AG04450 (cell line): ENCODE measurements at regions not wholly inside any gene's neighbourhood (a gene's known extent, or its start where the extent isn't known, plus 50 kb on each side); places are given as distances from the start of the nearest gene placed in this dataset.

Experiments used
- CTCF ChIA-PET: fragments of 300-600, 350-600 bp; formaldehyde crosslinking; extraction: SDS; loops from one replicate; lab custom pipeline; 2022; ENCODE audit warnings: antibody characterized with exemption, inconsistent platforms; lab: Charles Lee
- POLR2A ChIA-PET: fragments of 350-600 bp; formaldehyde crosslinking; extraction: SDS; loops from one replicate; lab custom pipeline; 2021; ENCODE audit warnings: antibody characterized with exemption, inconsistent platforms; lab: Yijun Ruan, JAX
- DNase-seq: peaks from one replicate; pipeline ENCODE4 v3.0.0-alpha.2; 2011; ENCODE audit warnings: low read depth, low spot score
- H3K27ac ChIP-seq: one replicate; pipeline ENCODE4 v1.5.1; 2012; ENCODE audit warnings: low read depth, low read length, control low read depth
- H3K27me3 ChIP-seq: one replicate; pipeline ENCODE4 v1.6.0; 2012; ENCODE audit warnings: low read length; ENCODE audit not compliant: control insufficient read depth, insufficient read depth
- H3K4me3 ChIP-seq: 2 replicates; pipeline ENCODE4 v1.5.1; 2011; ENCODE audit warnings: mild to moderate bottlenecking, low read depth, low read length, control low read depth
- H3K9me3 ChIP-seq: 2 replicates; pipeline ENCODE4 v1.5.1; 2012; ENCODE audit warnings: low read length; ENCODE audit not compliant: control insufficient read depth, insufficient read depth
- CTCF ChIP-seq: IDR thresholded peaks from 2 replicates; pipeline ENCODE4 v1.5.1; 2011; ENCODE audit warnings: low read depth, low read length, control low read depth, inconsistent platforms

- Histone ChIP-seq H3K9me3 (no peaks in the 10 kb centered on the region), H3K27ac (no peak overlapping the region), H3K4me3 (no peak overlapping the region), H3K27me3 (no peaks in the 10 kb centered on the region)
- ChIA-PET CTCF (no interaction called here), POLR2A (no interaction called here)
- no peak for TF ChIP-seq CTCF
- no peak for DNase-seq
Observed at GRCh38 chr5:110812639-110813038, 73.8 kb downstream of the SLC25A46 start.

- Histone ChIP-seq H3K27me3 (no peaks in the 10 kb centered on the region), H3K4me3 (no peak overlapping the region), H3K27ac (no peak overlapping the region), H3K9me3 (no peaks in the 10 kb centered on the region)
- ChIA-PET CTCF (interaction anchor here (0.6 to 1.2 kb wide), 2 partner anchors 25 to 49 kb away, joined by 3 read pairs; no protein-coding TSS in a partner anchor), POLR2A (interaction anchor here (0.6 kb wide), 1 partner anchor 237 kb away, joined by 4 read pairs; no protein-coding TSS in a partner anchor)
- DNase-seq: no peak
- TF ChIP-seq CTCF: no peak
Observed at GRCh38 chr5:110815916-110816605, 77.3 kb downstream of the SLC25A46 start.

- no peaks in the 10 kb centered on the region for H3K27me3 ChIP-seq
- no peaks in the 10 kb centered on the region for H3K9me3 ChIP-seq
- ChIA-PET POLR2A (no interaction called here), CTCF (no interaction called here)
- no peak for DNase-seq
- TF ChIP-seq CTCF: no peak
- no peak overlapping the region for H3K27ac ChIP-seq
- no peak overlapping the region for H3K4me3 ChIP-seq
Observed at GRCh38 chr5:110817459-110817858, 78.7 kb downstream of the SLC25A46 start.

- ChIA-PET CTCF (interaction anchor here (0.5 kb wide), 1 partner anchor 11 kb away, joined by 3 read pairs; no protein-coding TSS in a partner anchor), POLR2A (no interaction called here)
- TF ChIP-seq CTCF: no peak
- H3K27me3 ChIP-seq: no peaks in the 10 kb centered on the region
- no peak overlapping the region for H3K27ac ChIP-seq
- peaks cover 12% of the 10 kb centered on the region for H3K9me3 ChIP-seq
- no peak for DNase-seq
- no peak overlapping the region for H3K4me3 ChIP-seq
Observed at GRCh38 chr5:110823571-110823970, 84.8 kb downstream of the SLC25A46 start.

- DNase-seq: no peak
- POLR2A ChIA-PET: no interaction called here
Observed at GRCh38 chr5:110824936-110825441, 86.2 kb downstream of the SLC25A46 start.

More at GRCh38 chr5:110824936-110825441, 86.2 kb downstream of the SLC25A46 start:
- CTCF ChIA-PET: interaction anchor here (0.7 kb wide), 2 partner anchors 10 to 334 kb away, joined by 3 read pairs; no protein-coding TSS in a partner anchor
- no peak for TF ChIP-seq CTCF
- peaks cover 12% of the 10 kb centered on the region for H3K9me3 ChIP-seq
- H3K4me3 ChIP-seq: no peak overlapping the region
- no peaks in the 10 kb centered on the region for H3K27me3 ChIP-seq
- H3K27ac ChIP-seq: no peak overlapping the region
